Tibial nerve (tissue), 4 donors: ENCODE measurements at regions not wholly inside any gene's neighbourhood (a gene's known extent, or its start where the extent isn't known, plus 50 kb on each side); places are given as distances from the start of the nearest gene placed in this dataset.

Source experiments
- CTCF ChIP-seq, 5 experiments: fragments of 200-600 bp in 3 of 5; fragments of 450-650 bp in 2 of 5; sonication (generic) in 3 of 5; IDR thresholded peaks; one replicate each; pipeline ENCODE4 v1.5.1; 2016 to 2019; ENCODE audit warnings: antibody characterized with exemption in 5 of 5, mild to moderate bottlenecking in 3 of 5, moderate library complexity in 2 of 5
- EP300 ChIP-seq, 2 donors: sonication (generic); formaldehyde crosslinking; IDR thresholded peaks; one replicate each; pipeline ENCODE4 v1.6.1; 2017; ENCODE audit warnings: antibody characterized with exemption in 2 of 2, mild to moderate bottlenecking in 1 of 2
- POLR2A ChIP-seq, 2 donors: fragments of 450-650 bp; IDR thresholded peaks; one replicate each; pipeline ENCODE4 v1.6.1; 2017; ENCODE audit warnings: antibody characterized with exemption in 2 of 2, mild to moderate bottlenecking in 2 of 2, moderate library complexity in 2 of 2

GRCh38 chr20:46816097-46816496 is 78.5 kb upstream of the EYA2 start:
- TF ChIP-seq CTCF (IDR thresholded peaks at IDR 0.05) (no peak), EP300 (IDR thresholded peaks at IDR 0.05) (no peak), POLR2A (IDR thresholded peaks at IDR 0.05) (no peak)
